ENCODE measurements at regions not wholly inside any gene's neighbourhood (a gene's known extent, or its start where the extent isn't known, plus 50 kb on each side); places are given as distances from the start of the nearest gene placed in this dataset.

DNA sequence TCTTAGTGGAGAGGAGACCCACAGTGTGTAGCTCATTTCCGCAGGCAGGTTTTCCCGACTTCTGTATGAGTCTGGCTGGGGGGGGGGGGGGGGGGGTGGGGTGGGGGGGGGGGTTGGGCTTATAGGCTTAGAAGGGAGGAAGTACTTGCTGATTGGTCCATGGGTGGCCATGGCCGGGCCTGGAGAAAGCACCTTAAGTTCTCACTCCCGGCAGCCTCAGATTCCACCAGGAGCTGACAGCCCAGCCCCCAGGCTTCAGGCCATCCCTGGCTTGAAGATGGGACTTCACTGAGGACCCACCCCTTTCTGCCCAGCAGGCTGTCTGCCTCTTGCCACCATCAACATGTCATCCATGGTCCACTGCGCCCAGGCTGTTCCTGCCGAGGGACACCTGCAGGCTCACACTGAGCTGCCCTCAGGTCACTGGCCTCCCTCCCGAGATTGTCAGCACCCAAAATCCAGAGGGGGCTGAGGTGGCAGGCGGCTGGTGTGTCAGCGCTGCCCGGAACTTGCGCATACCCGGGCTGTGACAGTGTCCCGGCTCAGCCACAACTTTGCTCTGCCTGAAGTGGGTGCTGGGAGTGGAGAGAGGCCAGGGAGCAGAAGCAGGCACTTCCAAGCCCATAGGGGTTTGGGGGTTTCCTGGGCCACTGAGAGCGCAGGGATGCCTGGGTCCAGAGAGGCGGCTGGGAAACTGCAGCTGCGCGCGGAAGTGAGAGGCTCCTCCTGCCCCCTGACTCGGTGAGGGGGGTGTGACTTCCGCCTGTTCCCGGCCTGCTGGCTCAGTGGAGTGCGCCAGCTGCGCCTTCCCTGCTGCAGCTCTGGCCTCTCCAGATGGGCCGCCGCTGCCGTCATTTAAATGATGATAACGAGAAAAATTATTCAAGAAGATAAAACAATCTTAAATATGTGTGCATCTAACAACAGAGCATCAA lies 256.1 kb downstream of the RPRM start (continued):
- TF ChIP-seq USF2 (IDR thresholded peaks at IDR 0.05; ENCODE audit: borderline replicate concordance, low read depth, low read length) (no peak), RCOR1 (IDR thresholded peaks at IDR 0.05; ENCODE audit: low read length) (0 out of 2 replicates have a peak, but pooled peaks have one; percentile 18), IRF3 (IDR thresholded peaks at IDR 0.05; ENCODE audit: low read depth, low read length) (no peak), TCF12 (IDR thresholded peaks at IDR 0.05) (peak; percentile 11; the same call in 1 of the 2 replicates), MXI1 (IDR thresholded peaks at IDR 0.05; ENCODE audit: low read depth, low read length) (no peak), SIN3A (IDR thresholded peaks at IDR 0.05; ENCODE audit: borderline replicate concordance, low read depth, low read length) (no peak), GABPA (IDR thresholded peaks at IDR 0.05; ENCODE audit: low read depth) (peak; percentile 74)
- TF ChIP-seq, protein P1, sequence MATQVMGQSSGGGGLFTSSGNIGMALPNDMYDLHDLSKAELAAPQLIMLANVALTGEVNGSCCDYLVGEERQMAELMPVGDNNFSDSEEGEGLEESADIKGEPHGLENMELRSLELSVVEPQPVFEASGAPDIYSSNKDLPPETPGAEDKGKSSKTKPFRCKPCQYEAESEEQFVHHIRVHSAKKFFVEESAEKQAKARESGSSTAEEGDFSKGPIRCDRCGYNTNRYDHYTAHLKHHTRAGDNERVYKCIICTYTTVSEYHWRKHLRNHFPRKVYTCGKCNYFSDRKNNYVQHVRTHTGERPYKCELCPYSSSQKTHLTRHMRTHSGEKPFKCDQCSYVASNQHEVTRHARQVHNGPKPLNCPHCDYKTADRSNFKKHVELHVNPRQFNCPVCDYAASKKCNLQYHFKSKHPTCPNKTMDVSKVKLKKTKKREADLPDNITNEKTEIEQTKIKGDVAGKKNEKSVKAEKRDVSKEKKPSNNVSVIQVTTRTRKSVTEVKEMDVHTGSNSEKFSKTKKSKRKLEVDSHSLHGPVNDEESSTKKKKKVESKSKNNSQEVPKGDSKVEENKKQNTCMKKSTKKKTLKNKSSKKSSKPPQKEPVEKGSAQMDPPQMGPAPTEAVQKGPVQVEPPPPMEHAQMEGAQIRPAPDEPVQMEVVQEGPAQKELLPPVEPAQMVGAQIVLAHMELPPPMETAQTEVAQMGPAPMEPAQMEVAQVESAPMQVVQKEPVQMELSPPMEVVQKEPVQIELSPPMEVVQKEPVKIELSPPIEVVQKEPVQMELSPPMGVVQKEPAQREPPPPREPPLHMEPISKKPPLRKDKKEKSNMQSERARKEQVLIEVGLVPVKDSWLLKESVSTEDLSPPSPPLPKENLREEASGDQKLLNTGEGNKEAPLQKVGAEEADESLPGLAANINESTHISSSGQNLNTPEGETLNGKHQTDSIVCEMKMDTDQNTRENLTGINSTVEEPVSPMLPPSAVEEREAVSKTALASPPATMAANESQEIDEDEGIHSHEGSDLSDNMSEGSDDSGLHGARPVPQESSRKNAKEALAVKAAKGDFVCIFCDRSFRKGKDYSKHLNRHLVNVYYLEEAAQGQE (IDR thresholded peaks at IDR 0.05; ENCODE audit: low read depth, low read length): no peak

DNA sequence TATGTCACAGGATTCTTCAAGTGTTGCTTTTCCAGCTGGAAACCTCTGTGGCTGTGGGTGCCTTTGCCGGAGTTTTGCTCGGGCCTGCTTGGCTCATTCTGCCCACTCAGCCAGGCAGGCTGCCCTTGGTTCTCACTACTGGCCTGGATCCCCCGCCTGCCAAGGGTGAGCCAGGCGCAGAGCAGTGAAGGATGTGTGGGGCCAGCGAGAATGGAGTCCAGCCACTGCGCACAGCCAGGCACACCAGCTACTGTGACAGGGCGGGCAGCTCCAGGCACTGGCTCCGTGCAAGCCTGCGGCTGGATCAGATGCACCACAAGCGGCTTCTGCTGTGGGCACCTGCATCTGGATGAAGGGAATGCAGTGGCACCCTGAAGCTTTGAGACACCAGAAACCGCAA lies 257.1 kb downstream of the RPRM start:
- Histone ChIP-seq H3K4me3 (ENCODE audit: low read depth in 2 of 2, low read length in 1 of 2) (no peak overlapping the region), H3K79me2 (ENCODE audit: insufficient read depth) (no peaks in the 10 kb centered on the region), H3K4me1 (ENCODE audit: control insufficient read depth in 1 of 2, insufficient read depth in 2 of 2, low read depth in 1 of 2, low read length in 1 of 2) (peaks cover 0 to 3% of the 10 kb centered on the region in 2 experiments; a peak in 1 of 4 replicates), H2AFZ (ENCODE audit: low read depth) (no peak overlapping the region), H4K20me1 (ENCODE audit: insufficient read depth) (no peaks in the 10 kb centered on the region), H3K4me2 (no peak overlapping the region), H3F3A (replicated peaks; ENCODE audit: insufficient read depth) (no peaks in the 10 kb centered on the region), H3K36me3 (replicated peaks in 1 of 2; ENCODE audit: control insufficient read depth in 1 of 2, insufficient read depth in 2 of 2, low read length in 1 of 2) (no peaks in the 10 kb centered on the region), H3K9me2 (no peaks in the 10 kb centered on the region), H3K9me3 (no peaks in the 10 kb centered on the region), H3K27ac (ENCODE audit: low read depth in 2 of 2, low read length in 1 of 2) (no peak overlapping the region), H3K27me3 (ENCODE audit: insufficient read depth) (no peaks in the 10 kb centered on the region), H3K9ac (no peak overlapping the region)
- no peak for DNase-seq
- ChIA-PET CTCF (no interaction called here), POLR2A (no interaction called here)
- WGBS (ENCODE audit: low lambda C conversion rate): 76% methylated on average over 8 of the region's 11 CpGs
- TF ChIP-seq ELF1 (IDR thresholded peaks at IDR 0.05): no peak
- no peak for TF ChIP-seq FOXM1 (IDR thresholded peaks at IDR 0.05; ENCODE audit: low read depth)
- TF ChIP-seq, protein P2, sequence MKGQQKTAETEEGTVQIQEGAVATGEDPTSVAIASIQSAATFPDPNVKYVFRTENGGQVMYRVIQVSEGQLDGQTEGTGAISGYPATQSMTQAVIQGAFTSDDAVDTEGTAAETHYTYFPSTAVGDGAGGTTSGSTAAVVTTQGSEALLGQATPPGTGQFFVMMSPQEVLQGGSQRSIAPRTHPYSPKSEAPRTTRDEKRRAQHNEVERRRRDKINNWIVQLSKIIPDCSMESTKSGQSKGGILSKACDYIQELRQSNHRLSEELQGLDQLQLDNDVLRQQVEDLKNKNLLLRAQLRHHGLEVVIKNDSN (IDR thresholded peaks at IDR 0.05; ENCODE audit: borderline replicate concordance, low read depth): no peak
- TF ChIP-seq JUND (IDR thresholded peaks at IDR 0.05): no peak
- TF ChIP-seq RCOR1 (IDR thresholded peaks at IDR 0.05; ENCODE audit: low read length): no peak
- TF ChIP-seq MEF2A (IDR thresholded peaks at IDR 0.05; ENCODE audit: borderline replicate concordance, low read depth): no peak
- TF ChIP-seq EZH2phosphoT487 (IDR thresholded peaks at IDR 0.05; ENCODE audit: borderline replicate concordance, low read depth): no peak
- TF ChIP-seq FOSL2 (IDR thresholded peaks at IDR 0.05; ENCODE audit: borderline replicate concordance, low read depth): no peak
- TF ChIP-seq, protein P1 (IDR thresholded peaks at IDR 0.05; ENCODE audit: low read depth, low read length): no peak
- TF ChIP-seq USF2 (IDR thresholded peaks at IDR 0.05; ENCODE audit: borderline replicate concordance, low read depth, low read length): no peak
- no peak for TF ChIP-seq GABPA (IDR thresholded peaks at IDR 0.05; ENCODE audit: low read depth)
- TF ChIP-seq NFIC (IDR thresholded peaks at IDR 0.05; ENCODE audit: borderline replicate concordance): no peak
- TF ChIP-seq TEAD4 (IDR thresholded peaks at IDR 0.05; ENCODE audit: borderline replicate concordance, insufficient read depth): no peak
- no peak for TF ChIP-seq MXI1 (IDR thresholded peaks at IDR 0.05; ENCODE audit: low read depth, low read length)
- TF ChIP-seq RFX5 (IDR thresholded peaks at IDR 0.05; ENCODE audit: low read length): no peak
